ENCODE measurements at regions not wholly inside any gene's neighbourhood (a gene's known extent, or its start where the extent isn't known, plus 50 kb on each side); places are given as distances from the start of the nearest gene placed in this dataset.

GRCh38 chr4:132540797-132541196, 608.3 kb upstream of the PCDH10 start:
- DNase-seq (ENCODE audit: low spot score): no peak

GRCh38 chr4:132542228-132542627, 606.9 kb upstream of the PCDH10 start:
- DNase-seq (ENCODE audit: low spot score): no peak

- DNase-seq (ENCODE audit: low spot score): no peak
Measured at GRCh38 chr4:132548463-132548862, 600.6 kb upstream of the PCDH10 start.

GRCh38 chr4:132556316-132556715, 592.8 kb upstream of the PCDH10 start:
- DNase-seq (ENCODE audit: low spot score): no peak

GRCh38 chr4:132557660-132558059, 591.4 kb upstream of the PCDH10 start:
- no peak for DNase-seq (ENCODE audit: low spot score)

DNA sequence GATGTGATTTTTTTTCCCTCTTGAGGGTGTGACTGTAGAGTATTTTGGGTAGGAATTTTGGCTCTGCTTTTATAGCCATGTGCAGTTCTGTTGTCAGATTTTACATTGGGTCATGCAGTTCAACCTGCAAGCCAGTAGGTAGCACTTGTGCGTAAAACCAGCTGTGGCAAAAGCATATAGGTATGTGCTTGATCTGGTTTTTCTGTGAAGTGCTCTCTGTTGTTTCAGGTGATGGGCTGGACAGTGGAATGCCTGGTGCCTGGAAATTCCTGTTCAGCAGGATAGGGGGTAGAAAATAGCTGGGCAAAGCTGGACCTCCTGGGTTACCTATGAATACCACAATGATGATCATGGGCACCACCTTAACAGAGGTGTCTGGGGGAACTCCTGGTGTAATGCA, 584.2 kb upstream of the PCDH10 start:
- no peak for DNase-seq (ENCODE audit: low spot score)

GRCh38 chr4:132565542-132565941, 583.6 kb upstream of the PCDH10 start:
- no peak for DNase-seq (ENCODE audit: low spot score)

DNA sequence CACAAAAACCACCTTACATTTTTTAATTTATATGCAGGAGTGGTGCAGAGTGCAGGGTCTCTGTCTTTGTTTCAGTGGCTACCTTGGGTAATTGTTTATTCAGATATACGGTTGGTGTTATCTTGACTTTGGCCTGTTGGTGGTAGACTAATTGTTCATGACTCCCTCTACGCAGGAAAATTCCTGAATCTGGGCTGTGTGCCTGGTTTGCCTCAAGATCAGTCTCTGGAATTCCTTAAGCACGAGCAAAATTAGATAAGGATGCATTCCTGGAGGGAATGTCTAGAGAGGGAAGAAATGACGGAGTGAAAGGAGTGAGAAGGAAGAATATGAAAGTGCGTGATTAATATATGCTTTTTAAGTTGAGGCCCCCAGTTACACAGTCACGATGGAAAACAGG, 576.9 kb upstream of the PCDH10 start:
- DNase-seq (ENCODE audit: low spot score): no peak

DNA sequence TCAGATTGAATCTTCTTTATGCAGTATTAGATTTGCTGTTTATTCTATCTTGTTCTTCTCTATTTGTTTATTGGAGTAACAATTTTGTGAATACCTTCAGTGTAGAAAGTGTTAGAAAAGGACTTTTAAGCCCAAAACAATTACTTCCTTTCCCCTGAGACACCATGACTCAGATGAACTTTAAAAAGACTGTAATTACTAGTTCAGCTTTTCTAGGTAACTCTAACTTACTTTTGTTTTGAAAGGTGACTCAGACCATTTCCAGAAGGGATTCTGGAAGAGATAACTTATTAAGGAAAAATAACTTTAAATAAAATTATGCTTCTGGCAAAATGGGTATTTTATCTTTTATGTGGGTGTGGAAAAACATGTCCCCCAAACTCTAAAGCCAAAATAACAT, 561.5 kb upstream of the PCDH10 start:
- no peak for DNase-seq (ENCODE audit: low spot score)

- DNase-seq (ENCODE audit: low spot score): no peak
Measured at GRCh38 chr4:132592340-132592739, 556.8 kb upstream of the PCDH10 start.

DNA sequence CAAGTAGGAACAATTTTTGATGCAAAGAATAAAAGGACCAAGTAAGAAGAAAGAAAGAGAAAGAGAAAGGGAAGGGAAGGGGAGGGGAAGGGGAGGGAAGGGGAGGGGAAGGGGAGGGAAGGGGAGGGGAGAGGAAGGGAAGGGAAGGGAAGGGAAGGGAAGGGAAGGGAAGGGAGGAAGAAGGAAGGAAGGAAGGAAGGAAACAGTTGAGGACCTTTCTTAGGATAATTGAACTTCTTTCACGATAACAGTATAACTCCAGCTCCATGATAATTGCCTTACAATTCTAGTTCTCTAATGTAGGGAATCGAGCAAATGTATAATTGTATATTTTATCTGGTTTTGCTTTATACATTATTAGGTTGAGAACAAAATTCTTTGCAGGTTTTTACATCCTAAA, 556.2 kb upstream of the PCDH10 start:
- no peak for DNase-seq (ENCODE audit: low spot score)

GRCh38 chr4:132593717-132594400, 555.2 kb upstream of the PCDH10 start:
- DNase-seq (ENCODE audit: low spot score): no peak

GRCh38 chr4:132596186-132596585, 552.9 kb upstream of the PCDH10 start:
- no peak for DNase-seq (ENCODE audit: low spot score)

DNA sequence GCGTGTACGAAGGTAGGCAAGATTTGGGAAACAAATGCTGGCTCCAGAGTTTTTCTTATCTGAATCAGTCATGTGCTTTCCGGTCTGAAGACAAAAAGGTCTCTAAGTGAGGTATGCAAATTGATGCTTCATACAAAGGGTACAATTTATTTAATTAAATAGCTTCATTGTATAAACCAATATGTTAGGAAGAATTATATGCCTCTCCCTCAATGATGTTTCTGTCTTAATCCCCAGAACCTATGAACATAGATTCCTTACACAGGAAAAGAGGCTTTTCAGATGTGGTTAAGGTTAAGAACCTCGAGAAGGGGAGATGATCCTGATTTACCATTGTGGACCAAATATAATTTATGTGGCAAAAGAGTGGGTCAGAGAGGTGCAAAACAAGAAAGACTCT, 543.5 kb upstream of the PCDH10 start:
- no peak for DNase-seq (ENCODE audit: low spot score)

GRCh38 chr4:132614682-132615081, 534.4 kb upstream of the PCDH10 start:
- no peak for DNase-seq (ENCODE audit: low spot score)

DNA sequence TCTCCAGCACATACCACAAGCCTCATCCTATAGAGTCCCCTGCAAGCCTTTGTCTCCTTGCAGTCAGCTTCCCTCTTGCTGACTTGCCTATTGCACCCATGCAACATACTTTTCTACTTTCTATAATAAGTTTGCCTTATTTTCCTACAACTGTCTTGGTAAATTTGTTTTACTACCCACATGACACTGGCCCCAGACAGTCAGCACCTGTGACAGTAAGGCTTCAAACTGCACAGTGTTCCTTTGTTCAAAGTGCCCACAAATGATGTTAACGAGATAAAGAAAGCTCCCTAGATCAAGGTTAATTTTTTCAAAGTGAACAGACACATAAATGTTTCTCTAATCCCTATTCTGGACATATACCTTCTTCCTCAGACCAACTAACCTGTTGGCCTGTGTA, 529.1 kb upstream of the PCDH10 start:
- no peak for DNase-seq (ENCODE audit: low spot score)

GRCh38 chr4:132642016-132642817, 506.9 kb upstream of the PCDH10 start:
- DNase-seq (ENCODE audit: low spot score): no peak

GRCh38 chr4:132646186-132646585, 502.9 kb upstream of the PCDH10 start:
- DNase-seq (ENCODE audit: low spot score): no peak

GRCh38 chr4:132651196-132651595, 497.9 kb upstream of the PCDH10 start:
- DNase-seq (ENCODE audit: low spot score): no peak

DNA sequence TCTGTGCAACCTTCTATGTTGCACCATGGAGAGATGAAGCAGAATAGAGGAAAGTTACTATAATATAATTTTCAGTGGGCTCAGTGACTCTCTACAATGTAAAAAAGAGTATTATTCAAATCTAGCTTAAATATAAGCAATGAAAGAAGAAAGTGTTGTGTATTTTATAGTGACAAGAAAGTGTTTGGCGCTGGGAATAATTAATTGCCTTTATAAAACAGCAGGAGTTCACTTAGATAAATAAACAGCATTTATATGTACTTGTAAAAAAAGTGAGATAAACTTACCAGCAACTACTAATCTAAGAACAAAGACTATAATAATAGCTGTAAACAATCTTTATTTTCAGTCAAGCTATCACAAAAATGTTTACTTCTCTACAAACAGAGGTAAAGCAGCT, 488.9 kb upstream of the PCDH10 start:
- no peak for DNase-seq (ENCODE audit: low spot score)

DNA sequence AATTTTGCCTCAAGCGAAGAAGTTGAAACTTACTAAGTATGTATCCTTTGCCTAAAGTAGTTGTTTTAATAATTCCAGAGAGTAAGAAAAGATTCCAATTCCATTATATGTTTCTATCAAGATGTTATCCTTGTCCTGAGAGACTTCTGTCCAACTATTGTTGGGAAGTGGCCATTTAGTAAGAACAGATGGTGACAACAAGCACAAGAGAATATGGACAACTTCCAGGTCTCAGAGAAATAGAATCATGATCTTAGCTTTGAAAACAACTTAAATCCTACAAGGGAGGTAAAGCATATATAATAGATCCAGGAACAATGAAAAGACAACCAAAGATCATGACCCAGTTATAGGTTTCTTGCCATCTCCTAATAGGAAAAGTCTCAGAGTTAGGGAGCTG, 486.6 kb upstream of the PCDH10 start:
- DNase-seq (ENCODE audit: low spot score): no peak

DNA sequence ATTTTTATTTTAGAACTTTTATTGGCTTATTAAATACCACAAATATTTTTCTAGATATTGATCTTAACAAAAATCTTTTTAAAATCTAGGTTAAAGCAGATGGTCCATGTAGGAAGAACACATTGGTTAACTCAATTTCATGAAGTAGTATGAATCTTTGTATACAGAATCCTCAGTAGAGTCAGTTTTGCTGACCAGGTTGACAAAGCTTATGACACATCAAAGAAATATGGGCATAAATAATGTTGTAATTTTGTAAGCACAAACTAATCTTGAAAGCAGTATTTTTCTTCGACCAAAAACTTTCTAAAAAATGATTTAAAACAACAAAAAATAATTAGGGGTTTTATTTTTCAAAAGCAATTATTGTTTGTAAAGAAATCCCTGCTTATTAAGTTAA, 479.3 kb upstream of the PCDH10 start:
- DNase-seq (ENCODE audit: low spot score): no peak

GRCh38 chr4:132670557-132670956, 478.5 kb upstream of the PCDH10 start:
- no peak for DNase-seq (ENCODE audit: low spot score)

GRCh38 chr4:132683957-132684356, 465.1 kb upstream of the PCDH10 start:
- DNase-seq (ENCODE audit: low spot score): no peak
